H9 (cell line): ENCODE measurements at regions not wholly inside any gene's neighbourhood (a gene's known extent, or its start where the extent isn't known, plus 50 kb on each side); places are given as distances from the start of the nearest gene placed in this dataset.

Source experiments
- DNase-seq: peaks from one replicate; pipeline ENCODE4 v3.0.0-alpha.2; 2017
- H2AFZ ChIP-seq: one replicate; pipeline ENCODE4 v1.6.1; 2013; ENCODE audit warnings: mild to moderate bottlenecking, low read length, control low read depth, moderate library complexity
- H2AK5ac ChIP-seq: 2 replicates; pipeline ENCODE4 v1.6.1; 2013; ENCODE audit warnings: low read length, control low read depth, mixed read lengths; ENCODE audit not compliant: insufficient read length
- H2BK120ac ChIP-seq: one replicate; pipeline ENCODE4 v1.6.1; 2013; ENCODE audit warnings: low read depth, mild to moderate bottlenecking, low read length, control low read depth, inconsistent platforms; ENCODE audit not compliant: poor library complexity, severe bottlenecking
- H2BK12ac ChIP-seq: 2 replicates; pipeline ENCODE4 v1.6.1; 2013; ENCODE audit warnings: low read length, control low read depth, mixed read lengths, low read depth; ENCODE audit not compliant: insufficient read length
- H2BK15ac ChIP-seq: 2 replicates; pipeline ENCODE4 v1.6.1; 2013; ENCODE audit warnings: low read depth, low read length, control low read depth
- H2BK20ac ChIP-seq: one replicate; pipeline ENCODE4 v1.6.1; 2013; ENCODE audit warnings: low read depth, mild to moderate bottlenecking, low read length, control low read depth, inconsistent platforms; ENCODE audit not compliant: poor library complexity, severe bottlenecking
- H2BK5ac ChIP-seq: 2 replicates; pipeline ENCODE4 v1.6.1; 2013; ENCODE audit warnings: low read length, control low read depth, mixed read lengths; ENCODE audit not compliant: insufficient read length
- H3K14ac ChIP-seq: 2 replicates; pipeline ENCODE4 v1.6.1; 2013; ENCODE audit warnings: low read length, control low read depth; ENCODE audit not compliant: insufficient read depth
- H3K18ac ChIP-seq: 2 replicates; pipeline ENCODE4 v1.6.1; 2013; ENCODE audit warnings: low read depth, mild to moderate bottlenecking, mixed read lengths, low read length, control low read depth; ENCODE audit not compliant: insufficient read length
- H3K23ac ChIP-seq: 2 replicates; pipeline ENCODE4 v1.6.1; 2013; ENCODE audit warnings: low read length, control low read depth, mixed read lengths, low read depth; ENCODE audit not compliant: insufficient read length
- H3K23me2 ChIP-seq: 2 replicates; pipeline ENCODE4 v1.6.1; 2013; ENCODE audit warnings: low read depth, mild to moderate bottlenecking, mixed read lengths, low read length, control low read depth; ENCODE audit not compliant: insufficient read length, poor library complexity, severe bottlenecking
- H3K27ac ChIP-seq: 2 replicates; pipeline ENCODE4 v1.5.1; 2013; ENCODE audit warnings: low read length, control low read depth, mixed read lengths, low read depth; ENCODE audit not compliant: insufficient read length
- H3K27me3 ChIP-seq: 2 replicates; pipeline ENCODE4 v1.6.1; 2013; ENCODE audit warnings: low read length, control low read depth, inconsistent platforms; ENCODE audit not compliant: insufficient read depth
- H3K4ac ChIP-seq: 2 replicates; pipeline ENCODE4 v1.6.1; 2013; ENCODE audit warnings: low read depth, mild to moderate bottlenecking, control low read depth, inconsistent platforms, low read length, moderate library complexity
- H3K4me1 ChIP-seq: 2 replicates; pipeline ENCODE4 v1.6.1; 2013; ENCODE audit warnings: low read length, control low read depth, inconsistent platforms; ENCODE audit not compliant: insufficient read depth
- H3K4me2 ChIP-seq: 2 replicates; pipeline ENCODE4 v1.6.1; 2013; ENCODE audit warnings: low read length, control low read depth, mixed read lengths; ENCODE audit not compliant: insufficient read length, insufficient read depth
- H3K56ac ChIP-seq: 2 replicates; pipeline ENCODE4 v1.6.1; 2013; ENCODE audit warnings: low read depth, mild to moderate bottlenecking, mixed read lengths, low read length, control low read depth; ENCODE audit not compliant: insufficient read length
- H3K79me1 ChIP-seq: 2 replicates; pipeline ENCODE4 v1.6.1; 2013; ENCODE audit warnings: low read depth, mild to moderate bottlenecking, moderate library complexity, low read length, control low read depth, inconsistent platforms; ENCODE audit not compliant: insufficient read depth, poor library complexity, severe bottlenecking
- H3K79me2 ChIP-seq: 2 replicates; pipeline ENCODE4 v1.6.1; 2013; ENCODE audit warnings: low read length, control low read depth, inconsistent platforms; ENCODE audit not compliant: insufficient read depth
- H3K9ac ChIP-seq: 2 replicates; pipeline ENCODE4 v1.6.1; 2013; ENCODE audit warnings: low read length, control low read depth, mixed read lengths; ENCODE audit not compliant: insufficient read length; ENCODE audit errors: extremely low read depth
- H3K9me3 ChIP-seq: one replicate; pipeline ENCODE4 v1.6.1; 2013; ENCODE audit warnings: low read depth, low read length, inconsistent platforms; ENCODE audit not compliant: control insufficient read depth
- H3T11ph ChIP-seq: one replicate; pipeline ENCODE4 v1.6.1; 2013; ENCODE audit warnings: mild to moderate bottlenecking, low read length, control low read depth, inconsistent platforms
- H4K20me1 ChIP-seq: one replicate; pipeline ENCODE4 v1.6.1; 2013; ENCODE audit not compliant: control insufficient read depth, insufficient read length, insufficient read depth
- H4K5ac ChIP-seq: 2 replicates; pipeline ENCODE4 v1.6.1; 2013; ENCODE audit warnings: low read depth, mild to moderate bottlenecking, mixed read lengths, low read length, control low read depth; ENCODE audit not compliant: insufficient read length
- H4K8ac ChIP-seq: replicated peaks from 2 replicates; pipeline ENCODE4 v1.6.1; 2013; ENCODE audit warnings: low read length, control low read depth, mixed read lengths, low read depth; ENCODE audit not compliant: insufficient read length
- H4K91ac ChIP-seq: 2 replicates; pipeline ENCODE4 v1.6.1; 2013; ENCODE audit warnings: low read depth, mild to moderate bottlenecking, moderate library complexity, mixed read lengths, low read length, control low read depth; ENCODE audit not compliant: insufficient read length
- H3K27ac Mint-ChIP-seq, 3 experiments: 2 replicates in 2 of 3; 3 replicates in 1 of 3; pipeline ENCODE4 v1.8.0; 2020 to 2021; ENCODE audit warnings: mixed read lengths in 3 of 3, mild to moderate bottlenecking in 1 of 3, moderate library complexity in 1 of 3
- H3K27me3 Mint-ChIP-seq: 2 replicates; pipeline ENCODE4 v1.8.0; 2021; ENCODE audit warnings: low read depth, mild to moderate bottlenecking, moderate library complexity, mixed read lengths
- H3K36me3 Mint-ChIP-seq, 3 experiments: 2 replicates in 2 of 3; 3 replicates in 1 of 3; pipeline ENCODE4 v1.8.0; 2020 to 2021; ENCODE audit warnings: low read depth in 3 of 3, mixed read lengths in 3 of 3; ENCODE audit not compliant: insufficient read depth in 1 of 3
- H3K4me1 Mint-ChIP-seq, 2 experiments: 2 replicates each; pipeline ENCODE4 v1.8.0; 2020; ENCODE audit warnings: mixed read lengths in 2 of 2
- H3K4me3 Mint-ChIP-seq, 2 experiments: 2 replicates in 1 of 2; 3 replicates in 1 of 2; pipeline ENCODE4 v1.8.0; 2020 to 2021; ENCODE audit warnings: mild to moderate bottlenecking in 2 of 2, mixed read lengths in 2 of 2, moderate library complexity in 1 of 2
- H3K9me3 Mint-ChIP-seq, 2 experiments: 2 replicates in 1 of 2; 3 replicates in 1 of 2; pipeline ENCODE4 v1.8.0; 2020; ENCODE audit warnings: mild to moderate bottlenecking in 2 of 2, mixed read lengths in 2 of 2, moderate library complexity in 1 of 2
- WGBS: extraction: QIAGEN DNeasy Blood & Tissue Kit; methylation state at CpG from one replicate; pipeline ENCODE4 v1.1.7; 2013; ENCODE audit warnings: missing lambda C conversion rate, low lambda C conversion rate, mixed read lengths; ENCODE audit not compliant: insufficient read length; ENCODE audit errors: extremely low coverage; 5-methylcytosine and 5-hydroxymethylcytosine counted together
- TF ChIP-seq, protein P1 (sequence below): fragments of 200-600 bp; sonication (generic); conservative IDR thresholded peaks from 3 replicates; pipeline ENCODE4 v1.8.0; 2021; ENCODE audit warnings: antibody characterized with exemption, mild to moderate bottlenecking

DNA sequence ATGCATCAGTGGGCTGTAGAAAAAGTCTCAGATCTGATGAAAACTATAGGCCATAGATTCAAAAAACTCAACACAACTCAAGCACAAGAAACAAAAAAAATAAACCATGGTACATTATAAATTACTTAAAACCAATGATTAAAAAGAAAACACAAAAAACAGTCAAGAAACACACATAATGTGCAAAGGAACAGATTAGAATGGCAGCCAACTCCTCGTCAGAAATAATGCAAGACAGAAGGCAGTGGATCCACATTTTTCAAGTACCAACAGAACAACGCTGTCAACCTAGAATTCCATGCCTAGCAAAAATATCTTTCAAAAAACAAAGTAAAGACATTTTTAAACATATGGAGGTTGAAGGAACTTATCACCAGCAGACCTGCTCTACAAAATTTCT lies 69.7 kb downstream of the PSMB1 start:
- H4K91ac ChIP-seq = no peak overlapping the region
- H2BK20ac ChIP-seq = no peak overlapping the region
- no peak overlapping the region for H3K9ac ChIP-seq
- no peaks in the 10 kb centered on the region for H3K79me2 ChIP-seq
- H3K79me1 ChIP-seq = no peaks in the 10 kb centered on the region
- DNase-seq = no peak
- no peaks in the 10 kb centered on the region for H3K23me2 ChIP-seq
- no peak overlapping the region for H3K56ac ChIP-seq
- H3K14ac ChIP-seq = no peak overlapping the region
- H3K4me1 ChIP-seq = no peaks in the 10 kb centered on the region
- no peak overlapping the region for H2BK120ac ChIP-seq
- Mint-ChIP-seq H3K27me3 (peaks cover 1% of the 10 kb centered on the region; the same call in 1 of the 2 replicates), H3K4me1 (peaks cover 2% of the 10 kb centered on the region in 2 experiments; a peak in 2 of 4 replicates), H3K9me3 (peaks cover 14 to 19% of the 10 kb centered on the region in 2 experiments), H3K4me3 (no peak overlapping the region), H3K27ac (no peak overlapping the region), H3K36me3 (peaks cover 2 to 13% (median 7%) of the 10 kb centered on the region in 3 experiments; a peak in 6 of 7 replicates)
- no peak overlapping the region for H2AK5ac ChIP-seq
- H3K4ac ChIP-seq = no peak overlapping the region
- no peaks in the 10 kb centered on the region for H3K27me3 ChIP-seq
- no peak overlapping the region for H2BK5ac ChIP-seq
- H3K9me3 ChIP-seq = no peaks in the 10 kb centered on the region
- H4K8ac ChIP-seq = no peak overlapping the region
- H3K27ac ChIP-seq = no peak overlapping the region
- no peak overlapping the region for H3K4me2 ChIP-seq
- H2AFZ ChIP-seq = no peak overlapping the region
- H2BK12ac ChIP-seq = no peak overlapping the region
- no peak overlapping the region for H3T11ph ChIP-seq
- no peak overlapping the region for H3K23ac ChIP-seq
- H3K18ac ChIP-seq = no peak overlapping the region
- no peak overlapping the region for H4K5ac ChIP-seq
- TF ChIP-seq, protein P1, sequence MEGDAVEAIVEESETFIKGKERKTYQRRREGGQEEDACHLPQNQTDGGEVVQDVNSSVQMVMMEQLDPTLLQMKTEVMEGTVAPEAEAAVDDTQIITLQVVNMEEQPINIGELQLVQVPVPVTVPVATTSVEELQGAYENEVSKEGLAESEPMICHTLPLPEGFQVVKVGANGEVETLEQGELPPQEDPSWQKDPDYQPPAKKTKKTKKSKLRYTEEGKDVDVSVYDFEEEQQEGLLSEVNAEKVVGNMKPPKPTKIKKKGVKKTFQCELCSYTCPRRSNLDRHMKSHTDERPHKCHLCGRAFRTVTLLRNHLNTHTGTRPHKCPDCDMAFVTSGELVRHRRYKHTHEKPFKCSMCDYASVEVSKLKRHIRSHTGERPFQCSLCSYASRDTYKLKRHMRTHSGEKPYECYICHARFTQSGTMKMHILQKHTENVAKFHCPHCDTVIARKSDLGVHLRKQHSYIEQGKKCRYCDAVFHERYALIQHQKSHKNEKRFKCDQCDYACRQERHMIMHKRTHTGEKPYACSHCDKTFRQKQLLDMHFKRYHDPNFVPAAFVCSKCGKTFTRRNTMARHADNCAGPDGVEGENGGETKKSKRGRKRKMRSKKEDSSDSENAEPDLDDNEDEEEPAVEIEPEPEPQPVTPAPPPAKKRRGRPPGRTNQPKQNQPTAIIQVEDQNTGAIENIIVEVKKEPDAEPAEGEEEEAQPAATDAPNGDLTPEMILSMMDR = no peak
- no peaks in the 10 kb centered on the region for H4K20me1 ChIP-seq
- no CpG with 5 or more reads among the region's 2 CpGs for WGBS
- H2BK15ac ChIP-seq = no peak overlapping the region
